ENCODE measurements at regions not wholly inside any gene's neighbourhood (a gene's known extent, or its start where the extent isn't known, plus 50 kb on each side); places are given as distances from the start of the nearest gene placed in this dataset.
"Not testable (repeated sequence)": the region's sequence is repeated elsewhere in the genome, so short reads cannot be mapped to it uniquely, and the experiment has no call there.

GRCh38 chr3:20742903-20743552, 557.0 kb upstream of the SGO1 start:
- no peak for DNase-seq (ENCODE audit: low read depth in 1 of 2, low spot score in 1 of 2)

GRCh38 chr3:20741381-20741780, 555.4 kb upstream of the SGO1 start:
- no peak for DNase-seq (ENCODE audit: low read depth in 1 of 2, low spot score in 1 of 2)

- DNase-seq (ENCODE audit: low read depth in 1 of 2, low spot score in 1 of 2): no peak
Measured at GRCh38 chr3:20739814-20740213, 553.8 kb upstream of the SGO1 start.

- DNase-seq (ENCODE audit: low read depth in 1 of 2, low spot score in 1 of 2): no peak
Measured at GRCh38 chr3:20736287-20736852, 550.4 kb upstream of the SGO1 start.

- DNase-seq (ENCODE audit: low read depth in 1 of 2, low spot score in 1 of 2): no peak
Measured at GRCh38 chr3:20729185-20729584, 543.2 kb upstream of the SGO1 start.

GRCh38 chr3:20726786-20727185, 540.8 kb upstream of the SGO1 start:
- no peak for DNase-seq (ENCODE audit: low read depth in 1 of 2, low spot score in 1 of 2)

- no peak for DNase-seq (ENCODE audit: low read depth in 1 of 2, low spot score in 1 of 2)
Measured at GRCh38 chr3:20724241-20724640, 538.2 kb upstream of the SGO1 start.

- not testable (repeated sequence) for DNase-seq (ENCODE audit: low read depth in 1 of 2, low spot score in 1 of 2)
Measured at GRCh38 chr3:20716425-20716824, 530.4 kb upstream of the SGO1 start.

GRCh38 chr3:20701641-20702040, 515.6 kb upstream of the SGO1 start:
- no peak for DNase-seq (ENCODE audit: low read depth in 1 of 2, low spot score in 1 of 2)

GRCh38 chr3:20700714-20701113, 514.7 kb upstream of the SGO1 start:
- no peak for DNase-seq (ENCODE audit: low read depth in 1 of 2, low spot score in 1 of 2)

GRCh38 chr3:20698896-20699295, 512.9 kb upstream of the SGO1 start:
- DNase-seq (ENCODE audit: low read depth in 1 of 2, low spot score in 1 of 2): no peak

- DNase-seq (ENCODE audit: low read depth in 1 of 2, low spot score in 1 of 2): no peak
Measured at GRCh38 chr3:20696388-20697150, 510.6 kb upstream of the SGO1 start.

GRCh38 chr3:20692675-20693074, 506.7 kb upstream of the SGO1 start:
- DNase-seq (ENCODE audit: low read depth in 1 of 2, low spot score in 1 of 2): no peak

GRCh38 chr3:20683910-20684309, 497.9 kb upstream of the SGO1 start:
- no peak for DNase-seq (ENCODE audit: low read depth in 1 of 2, low spot score in 1 of 2)

- no peak for DNase-seq (ENCODE audit: low read depth in 1 of 2, low spot score in 1 of 2)
Measured at GRCh38 chr3:20682573-20682972, 496.6 kb upstream of the SGO1 start.

GRCh38 chr3:20680990-20681628, 495.1 kb upstream of the SGO1 start:
- no peak for DNase-seq (ENCODE audit: low read depth in 1 of 2, low spot score in 1 of 2)

GRCh38 chr3:20673866-20674265, 487.9 kb upstream of the SGO1 start:
- no peak for DNase-seq (ENCODE audit: low read depth in 1 of 2, low spot score in 1 of 2)

GRCh38 chr3:20669675-20670074, 483.7 kb upstream of the SGO1 start:
- DNase-seq (ENCODE audit: low read depth in 1 of 2, low spot score in 1 of 2): no peak

- DNase-seq (ENCODE audit: low read depth in 1 of 2, low spot score in 1 of 2): no peak
Measured at GRCh38 chr3:20669184-20669583, 483.2 kb upstream of the SGO1 start.

- DNase-seq (ENCODE audit: low read depth in 1 of 2, low spot score in 1 of 2): no peak
Measured at GRCh38 chr3:20668411-20668810, 482.4 kb upstream of the SGO1 start.

GRCh38 chr3:20666091-20666490, 480.1 kb upstream of the SGO1 start:
- DNase-seq (ENCODE audit: low read depth in 1 of 2, low spot score in 1 of 2): no peak

GRCh38 chr3:20658491-20658890, 472.5 kb upstream of the SGO1 start:
- DNase-seq (ENCODE audit: low read depth in 1 of 2, low spot score in 1 of 2): no peak
